GM23338 (cell line): ENCODE measurements at regions not wholly inside any gene's neighbourhood (a gene's known extent, or its start where the extent isn't known, plus 50 kb on each side); places are given as distances from the start of the nearest gene placed in this dataset.
A peak's percentile ranks its signal among the peaks of the same experiment; 100 is the strongest.

Source experiments
- ATAC-seq: fragments of 200-7000 bp; cut with Tn5 transposase; 3 replicates; pipeline ENCODE4 v1.9.1; 2020
- DNase-seq: peaks from one replicate; pipeline ENCODE4 v3.0.0-alpha.2; 2015; ENCODE audit warnings: low spot score
- H2AFZ ChIP-seq: fragments of 200-600 bp; sonication (generic); 2 replicates; pipeline ENCODE4 v1.8.0; 2016; ENCODE audit warnings: antibody characterized with exemption, mild to moderate bottlenecking, moderate library complexity
- H3F3A ChIP-seq: fragments of 200-600 bp; sonication (generic); replicated peaks from 2 replicates; pipeline ENCODE4 v1.8.0; 2017; ENCODE audit warnings: antibody characterized with exemption, mixed run types, low read depth
- H3K27ac ChIP-seq: fragments of 200-600 bp; sonication (generic); 2 replicates; pipeline ENCODE4 v1.6.1; 2016; ENCODE audit warnings: low read depth
- H3K27me3 ChIP-seq: fragments of 200-600 bp; sonication (generic); 2 replicates; pipeline ENCODE4 v1.8.0; 2016; ENCODE audit warnings: mild to moderate bottlenecking, mixed run types, moderate library complexity; ENCODE audit not compliant: insufficient read depth
- H3K36me3 ChIP-seq: fragments of 200-600 bp; sonication (generic); 2 replicates; pipeline ENCODE4 v1.8.0; 2016; ENCODE audit warnings: mild to moderate bottlenecking; ENCODE audit not compliant: insufficient read depth
- H3K4me1 ChIP-seq: fragments of 200-600 bp; sonication (generic); 2 replicates; pipeline ENCODE4 v1.8.0; 2016; ENCODE audit warnings: mild to moderate bottlenecking, moderate library complexity; ENCODE audit not compliant: insufficient read depth
- H3K4me2 ChIP-seq: fragments of 200-600 bp; sonication (generic); 2 replicates; pipeline ENCODE4 v1.7.1; 2017; ENCODE audit warnings: mixed run types
- H3K4me3 ChIP-seq: fragments of 200-600 bp; sonication (generic); 2 replicates; pipeline ENCODE4 v1.6.1; 2016; ENCODE audit warnings: mixed run types
- H3K79me2 ChIP-seq: fragments of 200-600 bp; sonication (generic); replicated peaks from 2 replicates; pipeline ENCODE4 v1.8.0; 2017; ENCODE audit warnings: mild to moderate bottlenecking; ENCODE audit not compliant: insufficient read depth
- H3K9me2 ChIP-seq: fragments of 200-600 bp; sonication (generic); 2 replicates; pipeline ENCODE4 v1.8.0; 2017; ENCODE audit not compliant: insufficient read depth
- H4K20me1 ChIP-seq: fragments of 200-600 bp; sonication (generic); replicated peaks from 2 replicates; pipeline ENCODE4 v1.8.0; 2017; ENCODE audit warnings: mild to moderate bottlenecking; ENCODE audit not compliant: insufficient read depth
- H3K27ac Mint-ChIP-seq: 2 replicates; pipeline ENCODE4 v1.8.0; 2020; ENCODE audit warnings: inconsistent platforms, mild to moderate bottlenecking, moderate library complexity, mixed read lengths
- H3K27me3 Mint-ChIP-seq: 3 replicates; pipeline ENCODE4 v1.8.0; 2022; ENCODE audit warnings: low read depth, mild to moderate bottlenecking, moderate library complexity, mixed read lengths, inconsistent platforms; ENCODE audit not compliant: insufficient read depth, poor library complexity
- H3K36me3 Mint-ChIP-seq: 3 replicates; pipeline ENCODE4 v1.8.0; 2021; ENCODE audit warnings: low read depth, mild to moderate bottlenecking, inconsistent platforms, moderate library complexity, mixed read lengths
- H3K4me1 Mint-ChIP-seq: 3 replicates; pipeline ENCODE4 v1.8.0; 2020; ENCODE audit warnings: mild to moderate bottlenecking, inconsistent platforms, mixed read lengths
- H3K4me3 Mint-ChIP-seq: 3 replicates; pipeline ENCODE4 v1.8.0; 2021; ENCODE audit warnings: moderate library complexity, mild to moderate bottlenecking, inconsistent platforms, mixed read lengths
- H3K9me3 Mint-ChIP-seq: 3 replicates; pipeline ENCODE4 v1.8.0; 2020; ENCODE audit warnings: moderate library complexity, mild to moderate bottlenecking, inconsistent platforms, mixed read lengths
- CTCF ChIP-seq, 2 experiments: fragments of 200-600 bp in 1 of 2; sonication (generic) in 1 of 2; conservative IDR thresholded peaks; 2 replicates each; pipeline versions ENCODE4 v1.5.1 to v1.6.1; 2016 to 2017; ENCODE audit warnings: antibody characterized with exemption in 2 of 2, low read depth in 2 of 2, mild to moderate bottlenecking in 2 of 2, moderate library complexity in 1 of 2
- JUNB ChIP-seq: IDR thresholded peaks from one replicate; pipeline ENCODE4 v1.6.1; 2016; ENCODE audit warnings: antibody characterized with exemption; ENCODE audit not compliant: unreplicated experiment
- ZNF331 ChIP-seq: fragments of 250-450 bp; sonication (Bioruptor Pico); IDR thresholded peaks from 2 replicates; pipeline ENCODE4 v1.5.0; 2020; ENCODE audit warnings: low read depth, mild to moderate bottlenecking, moderate library complexity
- ZNF462 ChIP-seq: fragments of 250-450 bp; sonication (Bioruptor Pico); IDR thresholded peaks from 2 replicates; pipeline ENCODE4 v1.5.0; 2020; ENCODE audit warnings: mild to moderate bottlenecking, moderate library complexity

- no peak for TF ChIP-seq ZNF462 (CRISPR knock-in tag)
- TF ChIP-seq ZNF331, result no peak
These were observed 328.6 kb downstream of the PCDH19 start (continued) for GRCh38 chrX:100081503-100081902.

GRCh38 chrX:100076031-100076430 is 334.0 kb downstream of the PCDH19 start:
- Histone ChIP-seq H3K27me3 (no peaks in the 10 kb centered on the region), H2AFZ (no peak overlapping the region), H4K20me1 (no peaks in the 10 kb centered on the region), H3K9me2 (no peaks in the 10 kb centered on the region), H3K4me1 (no peaks in the 10 kb centered on the region; the same call in 1 of the 2 replicates), H3K27ac (no peak overlapping the region), H3K36me3 (no peaks in the 10 kb centered on the region), H3F3A (no peaks in the 10 kb centered on the region), H3K4me2 (no peak overlapping the region), H3K79me2 (no peaks in the 10 kb centered on the region), H3K4me3 (no peak overlapping the region)
- peak; percentile 19 for DNase-seq
- no peak overlapping the region for H3K4me3 Mint-ChIP-seq
- no peaks in the 10 kb centered on the region for H3K27me3 Mint-ChIP-seq
- no peaks in the 10 kb centered on the region for H3K36me3 Mint-ChIP-seq
- no peak for ATAC-seq
- no peak overlapping the region for H3K27ac Mint-ChIP-seq
- no peak for TF ChIP-seq JUNB
- no peak for TF ChIP-seq ZNF462 (CRISPR knock-in tag)
- TF ChIP-seq CTCF (conservative IDR thresholded peaks at IDR 0.05; ENCODE audit: low read depth in 2 of 2), result peak; percentile 29 to 58; a peak in 3 of 4 replicates
- H3K4me1 Mint-ChIP-seq, result peaks cover 2% of the 10 kb centered on the region
- no peaks in the 10 kb centered on the region for H3K9me3 Mint-ChIP-seq
